K562 (cell line): ENCODE measurements at regions not wholly inside any gene's neighbourhood (a gene's known extent, or its start where the extent isn't known, plus 50 kb on each side); places are given as distances from the start of the nearest gene placed in this dataset.

Source experiments
- ATAC-seq: fragments of 200-7000 bp; cut with Tn5 transposase; 3 replicates; pipeline ENCODE4 v1.9.1; 2020; ENCODE audit warnings: moderate library complexity
- BruUV-seq: library from RNA; stranded (reverse); fragments of 400-500 nt; replicated peaks from 2 replicates; lab custom pipeline; 2021; lab: Mats Ljungman, UMichigan
- CTCF ChIA-PET: fragments of 300-600 bp; formaldehyde crosslinking; extraction: SDS; loops from one replicate; lab custom pipeline; 2021; ENCODE audit warnings: low intra/inter-chr PET ratio; lab: Yijun Ruan, JAX
- POLR2A ChIA-PET: fragments of 300-600, 350-650 bp; sonication (Branson Sonifier 250); formaldehyde crosslinking; extraction: SDS; loops from one replicate; lab custom pipeline; 2021; ENCODE audit warnings: antibody characterized with exemption, inconsistent platforms; lab: Yijun Ruan, JAX
- DNase-seq, 4 experiments: peaks; one replicate each; pipeline versions ENCODE4 v3.0.0 to v3.0.0-alpha.2; 2011 to 2018; ENCODE audit warnings: low spot score in 3 of 4, mixed read lengths in 3 of 4; ENCODE audit errors: extremely low read depth in 1 of 4
- FAIRE-seq: peaks from 2 replicates; lab custom pipeline; 2011; peaks lifted over from hg19 to GRCh38; lab: Jason Lieb, UNC
- H2AFZ ChIP-seq: 2 replicates; pipeline ENCODE4 v1.6.0; 2011; ENCODE audit warnings: low read depth, low read length, control low read depth, inconsistent platforms
- H3K27ac ChIP-seq: fragments of 200-600 bp; 3 replicates; pipeline ENCODE4 v1.8.0; 2011; ENCODE audit warnings: low read depth, mild to moderate bottlenecking, control low read depth, inconsistent platforms, low read length, moderate library complexity, mixed read lengths; ENCODE audit errors: extremely low read depth
- H3K27me3 ChIP-seq, 2 experiments: fragments of 300-600 bp in 1 of 2; 2 replicates in 1 of 2; 3 replicates in 1 of 2; pipeline versions ENCODE4 v1.6.0 to v1.8.0; 2011; ENCODE audit warnings: inconsistent platforms in 2 of 2, low read length in 2 of 2, mild to moderate bottlenecking in 1 of 2, mixed read lengths in 1 of 2, moderate library complexity in 1 of 2; ENCODE audit not compliant: control insufficient read depth in 2 of 2, insufficient read depth in 2 of 2
- H3K36me3 ChIP-seq: fragments of 300-600 bp; 3 replicates; pipeline ENCODE4 v1.8.0; 2011; ENCODE audit warnings: mild to moderate bottlenecking, low read length, inconsistent platforms; ENCODE audit not compliant: control insufficient read depth, insufficient read depth
- H3K4me1 ChIP-seq, 2 experiments: fragments of 200-600 bp in 1 of 2; replicated peaks in 1 of 2; 2 replicates in 1 of 2; 3 replicates in 1 of 2; pipeline versions ENCODE4 v1.5.1 to v1.8.0; 2011; ENCODE audit warnings: inconsistent platforms in 2 of 2, low read length in 2 of 2, mild to moderate bottlenecking in 1 of 2, mixed read lengths in 1 of 2, moderate library complexity in 1 of 2; ENCODE audit not compliant: control insufficient read depth in 2 of 2, insufficient read depth in 2 of 2
- H3K4me2 ChIP-seq: 2 replicates; pipeline ENCODE4 v1.6.1; 2011; ENCODE audit warnings: low read length, control low read depth, inconsistent platforms, mixed read lengths; ENCODE audit not compliant: insufficient read depth
- H3K4me3 ChIP-seq: fragments of 200-600 bp; sonication (generic), shearing (Covaris generic); 2 replicates; pipeline ENCODE4 v1.5.1; 2016; ENCODE audit warnings: control low read depth, inconsistent platforms
- H3K79me2 ChIP-seq: fragments of 200-600 bp; 3 replicates; pipeline ENCODE4 v1.8.0; 2011; ENCODE audit warnings: low read length, inconsistent platforms; ENCODE audit not compliant: control insufficient read depth, insufficient read depth
- H3K9ac ChIP-seq, 2 experiments: 2 replicates each; pipeline versions ENCODE4 v1.6.0 to v1.6.1; 2011; ENCODE audit warnings: low read depth in 2 of 2, low read length in 2 of 2, control low read depth in 1 of 2, inconsistent platforms in 1 of 2, mild to moderate bottlenecking in 1 of 2, mixed read lengths in 1 of 2; ENCODE audit not compliant: insufficient read depth in 1 of 2
- H3K9me1 ChIP-seq: one replicate; pipeline ENCODE4 v1.6.0; 2011; ENCODE audit warnings: inconsistent platforms, mild to moderate bottlenecking, low read length, moderate library complexity; ENCODE audit not compliant: control insufficient read depth, insufficient read depth
- H3K9me3 ChIP-seq: replicated peaks from 2 replicates; pipeline ENCODE4 v1.5.1; 2011; ENCODE audit warnings: low read depth, low read length, inconsistent platforms; ENCODE audit not compliant: control insufficient read depth, insufficient read depth
- H4K20me1 ChIP-seq: replicated peaks from 2 replicates; pipeline ENCODE4 v1.6.1; 2011; ENCODE audit warnings: low read length, inconsistent platforms, mixed read lengths; ENCODE audit not compliant: control insufficient read depth, insufficient read depth
- ARHGAP35 ChIP-seq: fragments of 450-650 bp; IDR thresholded peaks from 2 replicates; pipeline ENCODE4 v1.6.1; 2018; ENCODE audit not compliant: partially characterized antibody
- BCL6 ChIP-seq: fragments of 250-450 bp; sonication (Bioruptor Pico); IDR thresholded peaks from 2 replicates; pipeline ENCODE4 v1.4.0; 2020
- CSDE1 ChIP-seq, 2 experiments: fragments of 450-650 bp; IDR thresholded peaks; 2 replicates each; pipeline ENCODE4 v1.6.1; 2016; ENCODE audit warnings: mild to moderate bottlenecking in 1 of 2
- E2F6 ChIP-seq, 2 experiments: IDR thresholded peaks; 2 replicates each; pipeline ENCODE4 v1.6.1; 2011; ENCODE audit warnings: borderline replicate concordance in 1 of 2, control low read depth in 1 of 2, low read depth in 1 of 2, low read length in 1 of 2, mild to moderate bottlenecking in 1 of 2, mixed read lengths in 1 of 2, moderate library complexity in 1 of 2; ENCODE audit not compliant: insufficient read depth in 1 of 2, insufficient read length in 1 of 2, poor library complexity in 1 of 2, severe bottlenecking in 1 of 2; ENCODE audit errors: extremely low read depth in 1 of 2
- ELF1 ChIP-seq: fragments of 200-800 bp; sonication (Bioruptor generic); IDR thresholded peaks from 2 replicates; pipeline ENCODE4 v1.6.1; 2016; ENCODE audit warnings: missing genetic modification characterization, missing compliant biosample characterization
- GABPB1 ChIP-seq: sonication (generic); formaldehyde crosslinking; IDR thresholded peaks from 2 replicates; pipeline ENCODE4 v1.8.0; 2022; ENCODE audit warnings: mild to moderate bottlenecking, missing genetic modification reagents
- GATAD2B ChIP-seq: fragments of 450-650 bp; IDR thresholded peaks from 2 replicates; pipeline ENCODE4 v1.6.1; 2017; ENCODE audit warnings: mild to moderate bottlenecking, borderline replicate concordance
- HNRNPL ChIP-seq: fragments of 200-400 bp; formaldehyde crosslinking; IDR thresholded peaks from 2 replicates; pipeline ENCODE4 v1.6.1; 2017; ENCODE audit warnings: low read depth, mild to moderate bottlenecking, low read length
- MIER1 ChIP-seq: fragments of 450-650 bp; IDR thresholded peaks from 2 replicates; pipeline ENCODE4 v1.6.1; 2016; ENCODE audit warnings: antibody characterized with exemption, mild to moderate bottlenecking, low read depth
- MTF1 ChIP-seq: fragments of 250-450 bp; sonication (Bioruptor Pico); IDR thresholded peaks from 2 replicates; pipeline ENCODE4 v1.9.0; 2021; ENCODE audit warnings: moderate library complexity, mild to moderate bottlenecking, inconsistent platforms, borderline replicate concordance
- NR2C1 ChIP-seq, 2 experiments: fragments of 450-650 bp; IDR thresholded peaks; 2 replicates each; pipeline ENCODE4 v1.6.1; 2017; ENCODE audit warnings: mild to moderate bottlenecking in 2 of 2, antibody characterized with exemption in 1 of 2, inconsistent platforms in 1 of 2, missing compliant biosample characterization in 1 of 2, missing genetic modification characterization in 1 of 2
- SIRT6 ChIP-seq: IDR thresholded peaks from one replicate; pipeline ENCODE4 v1.6.1; 2012; ENCODE audit warnings: low read depth, mild to moderate bottlenecking, control low read depth, inconsistent platforms, low read length, moderate library complexity
- TEAD2 ChIP-seq: fragments of 450-650 bp; IDR thresholded peaks from 2 replicates; pipeline ENCODE4 v1.6.1; 2016; ENCODE audit warnings: missing genetic modification characterization, control low read depth, missing compliant biosample characterization
- ZBTB5 ChIP-seq: fragments of 450-650 bp; IDR thresholded peaks from 2 replicates; pipeline ENCODE4 v1.6.1; 2017; ENCODE audit warnings: antibody characterized with exemption
- ZNF124 ChIP-seq: sonication (generic); formaldehyde crosslinking; IDR thresholded peaks from 2 replicates; pipeline ENCODE4 v1.8.1; 2022; ENCODE audit warnings: missing genetic modification reagents
- WGBS: fragments of 100-300 bp; shearing (Covaris generic); methylation state at CpG from one replicate; pipeline ENCODE4 v1.1.6; 2016; ENCODE audit warnings: low coverage, mixed read lengths; ENCODE audit not compliant: insufficient coverage; ENCODE audit errors: missing lambda C conversion rate; 5-methylcytosine and 5-hydroxymethylcytosine counted together
- in situ Hi-C: fragments of 300-500 bp; cut with MboI; formaldehyde crosslinking; loops from 4 replicates; pipeline ENCODE4 v1.15.0; 2018; ENCODE audit warnings: inconsistent platforms, mixed read lengths
- intact Hi-C: fragments of 100-400 bp; cut with micrococcal nuclease; formaldehyde crosslinking; loops from 2 replicates; pipeline ENCODE4 v1.14.2; 2022
- TF ChIP-seq, protein P1 (sequence below): fragments of 250-450 bp; sonication (Bioruptor Pico); IDR thresholded peaks from 2 replicates; pipeline ENCODE4 v1.6.1; 2021; ENCODE audit warnings: mild to moderate bottlenecking

GRCh38 chr9:74036549-74037231 is 460.4 kb upstream of the RORB start:
- FAIRE-seq (no peak), DNase-seq (no peak), ATAC-seq (no peak)
- no TSS peak for BruUV-seq
- ChIA-PET CTCF (no interaction called here), POLR2A (no interaction called here)
- TF ChIP-seq GATAD2B (no peak), ELF1 (tag) (no peak), MIER1 (no peak), TEAD2 (tag) (no peak), HNRNPL (no peak), BCL6 (no peak), ZBTB5 (no peak), NR2C1 (IDR thresholded peaks at IDR 0.05) (no peak), NR2C1 (tag; IDR thresholded peaks at IDR 0.05) (no peak), MTF1 (no peak), CSDE1 (IDR thresholded peaks at IDR 0.05) (no peak), ARHGAP35 (no peak), E2F6 (IDR thresholded peaks at IDR 0.05; ENCODE audit: borderline replicate concordance in 1 of 2, extremely low read depth in 1 of 2, insufficient read depth in 1 of 2, insufficient read length in 1 of 2, low read depth in 1 of 2, low read length in 1 of 2, poor library complexity in 1 of 2, severe bottlenecking in 1 of 2) (no peak), GABPB1 (CRISPR knock-in tag) (no peak), SIRT6 (no peak), ZNF124 (CRISPR knock-in tag) (no peak)
- TF ChIP-seq, protein P1, sequence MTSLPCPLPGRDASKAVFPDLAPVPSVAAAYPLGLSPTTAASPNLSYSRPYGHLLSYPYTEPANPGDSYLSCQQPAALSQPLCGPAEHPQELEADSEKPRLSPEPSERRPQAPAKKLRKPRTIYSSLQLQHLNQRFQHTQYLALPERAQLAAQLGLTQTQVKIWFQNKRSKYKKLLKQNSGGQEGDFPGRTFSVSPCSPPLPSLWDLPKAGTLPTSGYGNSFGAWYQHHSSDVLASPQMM (CRISPR knock-in tag) = no peak
- in situ Hi-C loops = no loop called here
- Histone ChIP-seq H3K27ac (no peak overlapping the region), H3K9me1 (no peaks in the 10 kb centered on the region), H3K4me2 (no peak overlapping the region), H3K4me1 (no peaks in the 10 kb centered on the region), H3K79me2 (no peaks in the 10 kb centered on the region), H3K4me3 (no peak overlapping the region), H2AFZ (no peak overlapping the region), H3K9ac (no peak overlapping the region), H3K9me3 (no peaks in the 10 kb centered on the region), H3K27me3 (no peaks in the 10 kb centered on the region), H4K20me1 (no peaks in the 10 kb centered on the region), H3K36me3 (no peaks in the 10 kb centered on the region)
- 13% methylated on average over 5 of the region's 5 CpGs for WGBS
- intact Hi-C loops = no loop called here
